ENCODE measurements at regions not wholly inside any gene's neighbourhood (a gene's known extent, or its start where the extent isn't known, plus 50 kb on each side); places are given as distances from the start of the nearest gene placed in this dataset.
"Not testable (repeated sequence)": the region's sequence is repeated elsewhere in the genome, so short reads cannot be mapped to it uniquely, and the experiment has no call there.

- no peak for DNase-seq
Observed at GRCh38 chr1:228669242-228669585, 66.1 kb upstream of the RHOU start.

DNA sequence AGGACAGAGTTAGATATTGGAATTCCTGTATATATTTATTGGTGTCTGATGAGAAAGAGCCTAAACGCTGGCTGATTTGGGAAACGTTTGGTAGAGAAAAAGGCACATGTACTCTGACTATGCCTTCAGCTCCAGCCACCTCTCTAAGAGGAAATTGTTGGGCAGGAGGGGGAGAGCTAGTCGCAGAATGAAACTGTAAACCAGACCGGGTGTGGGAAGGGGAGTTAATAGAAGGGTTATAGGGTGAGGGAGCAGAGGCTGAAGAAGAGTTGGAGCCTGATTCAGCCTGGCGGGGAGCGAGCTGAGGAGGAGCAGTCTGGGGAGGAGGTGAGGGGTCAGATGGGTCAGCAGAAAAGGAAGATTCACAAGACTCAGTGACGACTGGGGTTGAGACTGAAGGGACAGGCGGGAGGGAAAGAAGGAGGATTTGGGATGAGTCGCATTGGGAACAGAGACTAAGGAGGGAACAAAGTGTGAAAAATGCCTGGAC lies 54.2 kb upstream of the RHOU start:
- DNase-seq: not testable (repeated sequence)

GRCh38 chr1:228683428-228683827 lies 51.9 kb upstream of the RHOU start:
- no peak for DNase-seq

DNA sequence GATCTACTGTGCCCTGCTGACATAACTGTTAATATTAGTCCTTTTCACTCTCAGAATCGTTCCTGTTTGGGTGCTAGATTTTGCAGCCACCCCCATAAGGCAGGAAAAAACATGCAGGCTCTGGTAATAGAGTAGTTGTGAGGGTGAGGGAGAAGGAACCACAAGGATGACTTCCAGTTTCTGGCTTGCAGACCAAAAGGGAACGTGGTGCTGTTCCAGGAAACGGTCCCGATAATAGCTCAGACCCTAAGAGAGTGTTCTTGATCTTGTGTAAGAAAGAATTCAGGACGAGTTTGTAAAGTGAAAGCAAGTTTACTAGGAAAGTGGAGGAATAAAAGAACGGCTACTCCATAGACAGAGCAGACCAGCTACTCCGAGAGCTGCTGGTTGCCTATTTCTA lies 50.7 kb upstream of the RHOU start:
- DNase-seq: no peak

DNA sequence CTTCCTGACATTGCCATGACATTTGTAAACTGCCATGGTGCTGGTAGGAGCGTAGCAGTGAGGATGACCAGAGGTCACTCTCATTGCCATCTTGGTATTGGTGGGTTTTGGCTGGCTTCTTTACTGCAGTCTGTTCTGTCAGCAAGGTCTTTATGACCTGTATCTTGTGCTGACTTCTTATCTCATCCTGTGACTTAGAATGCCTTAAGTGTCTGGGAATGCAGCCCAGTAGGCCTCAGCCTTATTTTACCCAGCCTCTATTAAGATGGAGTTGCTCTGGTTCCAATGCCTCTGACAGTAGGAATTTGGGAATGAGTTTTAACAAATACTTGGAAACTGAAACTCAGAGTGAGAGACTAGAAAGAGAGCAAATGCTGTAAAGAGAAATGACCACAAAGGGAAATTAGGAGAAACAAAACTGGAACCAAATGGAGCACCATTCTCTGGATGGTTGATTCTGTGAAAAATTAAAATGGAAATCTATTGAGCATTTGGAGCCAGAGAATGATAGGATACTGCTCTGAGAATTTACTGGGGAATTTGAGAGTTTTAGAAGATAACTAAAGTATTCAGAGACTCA lies 50.1 kb upstream of the RHOU start:
- DNase-seq: no peak

All from retina (tissue), 1 donor.